ENCODE measurements at regions not wholly inside any gene's neighbourhood (a gene's known extent, or its start where the extent isn't known, plus 50 kb on each side); places are given as distances from the start of the nearest gene placed in this dataset.

GRCh38 chr1:5748286-5749225, 243.7 kb downstream of the NPHP4 start:
- Mint-ChIP-seq H3K4me1 (no peaks in the 10 kb centered on the region), H3K36me3 (ENCODE audit: low read depth) (no peaks in the 10 kb centered on the region), H3K27me3 (peaks cover 21% of the 10 kb centered on the region), H3K4me3 (no peak overlapping the region), H3K9me3 (no peaks in the 10 kb centered on the region), H3K27ac (no peak overlapping the region)
- no peak for ATAC-seq (replicated peaks)

GRCh38 chr1:5747426-5748285, 244.6 kb downstream of the NPHP4 start:
- no peaks in the 10 kb centered on the region for H3K9me3 Mint-ChIP-seq
- H3K27me3 Mint-ChIP-seq, result peaks cover 22% of the 10 kb centered on the region
- H3K4me1 Mint-ChIP-seq, result no peaks in the 10 kb centered on the region
- ATAC-seq (replicated peaks), result no peak
- no peak overlapping the region for H3K4me3 Mint-ChIP-seq
- H3K36me3 Mint-ChIP-seq (ENCODE audit: low read depth), result no peaks in the 10 kb centered on the region
- no peak overlapping the region for H3K27ac Mint-ChIP-seq

- H3K4me1 Mint-ChIP-seq, result no peaks in the 10 kb centered on the region
- no peak for ATAC-seq (replicated peaks)
- no peaks in the 10 kb centered on the region for H3K9me3 Mint-ChIP-seq
- H3K27ac Mint-ChIP-seq, result no peak overlapping the region
- H3K36me3 Mint-ChIP-seq (ENCODE audit: low read depth), result no peaks in the 10 kb centered on the region
- peaks cover 24% of the 10 kb centered on the region for H3K27me3 Mint-ChIP-seq
- no peak overlapping the region for H3K4me3 Mint-ChIP-seq
Observed at GRCh38 chr1:5746611-5747425, 245.4 kb downstream of the NPHP4 start.

- no peaks in the 10 kb centered on the region for H3K9me3 Mint-ChIP-seq
- H3K27ac Mint-ChIP-seq, result no peak overlapping the region
- no peaks in the 10 kb centered on the region for H3K36me3 Mint-ChIP-seq (ENCODE audit: low read depth)
- no peak overlapping the region for H3K4me3 Mint-ChIP-seq
- H3K4me1 Mint-ChIP-seq, result no peaks in the 10 kb centered on the region
- H3K27me3 Mint-ChIP-seq, result peaks cover 24% of the 10 kb centered on the region
- peak; percentile 66 for ATAC-seq (replicated peaks)
Observed at GRCh38 chr1:5745800-5746610, 246.2 kb downstream of the NPHP4 start.

GRCh38 chr1:5744911-5745799, 247.1 kb downstream of the NPHP4 start:
- ATAC-seq (replicated peaks), result no peak
- H3K9me3 Mint-ChIP-seq, result no peaks in the 10 kb centered on the region
- H3K27me3 Mint-ChIP-seq, result peaks cover 24% of the 10 kb centered on the region
- no peak overlapping the region for H3K4me3 Mint-ChIP-seq
- H3K36me3 Mint-ChIP-seq (ENCODE audit: low read depth), result no peaks in the 10 kb centered on the region
- no peak overlapping the region for H3K27ac Mint-ChIP-seq
- no peaks in the 10 kb centered on the region for H3K4me1 Mint-ChIP-seq

DNA sequence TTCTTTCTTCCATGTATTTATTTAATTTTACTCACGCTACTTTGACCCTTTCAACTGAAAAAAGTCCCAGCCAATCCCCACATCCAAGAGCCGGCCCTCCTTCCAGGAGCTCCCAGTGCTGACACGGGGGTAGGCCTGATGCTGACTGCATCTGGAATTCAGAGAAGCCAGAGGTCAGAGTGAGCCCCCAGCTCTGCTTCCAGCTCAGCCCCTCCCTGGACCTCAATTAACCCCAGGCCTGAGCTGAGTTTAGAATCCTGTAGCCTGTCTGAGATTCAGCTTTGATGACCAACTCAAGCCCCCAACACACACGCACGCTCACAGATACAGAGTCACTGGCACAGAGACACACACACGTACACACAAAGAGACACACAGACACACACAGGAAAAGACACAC, 247.9 kb downstream of the NPHP4 start:
- Mint-ChIP-seq H3K36me3 (ENCODE audit: low read depth) (no peaks in the 10 kb centered on the region), H3K27me3 (peaks cover 17% of the 10 kb centered on the region), H3K4me1 (no peaks in the 10 kb centered on the region), H3K9me3 (no peaks in the 10 kb centered on the region), H3K4me3 (no peak overlapping the region), H3K27ac (no peak overlapping the region)
- ATAC-seq (replicated peaks), result no peak

- Mint-ChIP-seq H3K4me1 (no peaks in the 10 kb centered on the region), H3K27me3 (peaks cover 17% of the 10 kb centered on the region), H3K27ac (no peak overlapping the region), H3K9me3 (no peaks in the 10 kb centered on the region), H3K4me3 (no peak overlapping the region), H3K36me3 (ENCODE audit: low read depth) (no peaks in the 10 kb centered on the region)
- ATAC-seq (replicated peaks), result no peak
Observed at GRCh38 chr1:5743435-5744095, 248.7 kb downstream of the NPHP4 start.

DNA sequence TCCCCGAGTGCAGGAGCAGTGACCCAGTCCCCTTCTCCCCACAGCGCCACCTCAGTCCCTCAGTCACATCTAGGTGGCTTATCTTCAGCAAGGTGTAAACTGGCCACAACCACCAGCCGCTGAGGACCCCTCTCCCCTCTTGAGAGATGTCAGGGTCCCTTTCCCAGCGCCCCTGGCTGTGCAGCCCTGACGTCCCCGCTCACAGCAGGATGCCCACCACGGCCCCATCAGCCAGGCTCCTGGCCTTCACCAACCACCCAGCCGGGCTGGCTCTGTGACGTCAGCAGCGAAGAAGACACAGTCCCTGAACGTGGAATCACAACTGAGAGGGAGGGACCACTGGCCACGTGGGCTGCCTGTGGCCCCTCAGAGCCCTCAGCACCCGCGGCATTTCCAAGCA, 249.4 kb downstream of the NPHP4 start:
- no peaks in the 10 kb centered on the region for H3K36me3 Mint-ChIP-seq (ENCODE audit: low read depth)

DNA sequence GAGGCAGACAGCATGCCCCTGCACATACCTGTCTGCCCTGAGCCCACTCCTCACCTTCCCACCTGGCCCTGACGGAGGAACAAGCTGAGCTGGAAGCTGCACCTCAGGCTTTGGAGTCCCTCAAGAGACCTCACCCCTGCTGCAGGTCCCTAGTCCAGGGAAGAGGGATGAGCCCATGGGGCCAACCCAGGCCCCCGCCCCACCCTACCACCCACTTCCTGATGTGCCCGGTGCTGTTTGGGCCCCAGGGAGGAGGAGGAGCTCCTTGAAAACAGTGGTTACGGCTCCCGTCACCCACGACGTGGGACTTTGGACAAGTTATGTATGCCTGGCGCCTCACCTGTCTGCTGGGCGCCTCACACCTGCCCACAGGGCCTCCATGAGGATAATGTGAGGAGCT, 250.2 kb downstream of the NPHP4 start:
- no peaks in the 10 kb centered on the region for H3K4me1 Mint-ChIP-seq
- peaks cover 17% of the 10 kb centered on the region for H3K27me3 Mint-ChIP-seq
- H3K9me3 Mint-ChIP-seq, result no peaks in the 10 kb centered on the region
- ATAC-seq (replicated peaks), result no peak
- no peak overlapping the region for H3K4me3 Mint-ChIP-seq
- no peak overlapping the region for H3K27ac Mint-ChIP-seq
- no peaks in the 10 kb centered on the region for H3K36me3 Mint-ChIP-seq (ENCODE audit: low read depth)

More for the DNA sequence above, 249.4 kb downstream of the NPHP4 start:
- Mint-ChIP-seq H3K9me3 (no peaks in the 10 kb centered on the region), H3K27ac (no peak overlapping the region), H3K4me1 (no peaks in the 10 kb centered on the region), H3K4me3 (no peak overlapping the region), H3K27me3 (peaks cover 17% of the 10 kb centered on the region)
- ATAC-seq (replicated peaks), result no peak

DNA sequence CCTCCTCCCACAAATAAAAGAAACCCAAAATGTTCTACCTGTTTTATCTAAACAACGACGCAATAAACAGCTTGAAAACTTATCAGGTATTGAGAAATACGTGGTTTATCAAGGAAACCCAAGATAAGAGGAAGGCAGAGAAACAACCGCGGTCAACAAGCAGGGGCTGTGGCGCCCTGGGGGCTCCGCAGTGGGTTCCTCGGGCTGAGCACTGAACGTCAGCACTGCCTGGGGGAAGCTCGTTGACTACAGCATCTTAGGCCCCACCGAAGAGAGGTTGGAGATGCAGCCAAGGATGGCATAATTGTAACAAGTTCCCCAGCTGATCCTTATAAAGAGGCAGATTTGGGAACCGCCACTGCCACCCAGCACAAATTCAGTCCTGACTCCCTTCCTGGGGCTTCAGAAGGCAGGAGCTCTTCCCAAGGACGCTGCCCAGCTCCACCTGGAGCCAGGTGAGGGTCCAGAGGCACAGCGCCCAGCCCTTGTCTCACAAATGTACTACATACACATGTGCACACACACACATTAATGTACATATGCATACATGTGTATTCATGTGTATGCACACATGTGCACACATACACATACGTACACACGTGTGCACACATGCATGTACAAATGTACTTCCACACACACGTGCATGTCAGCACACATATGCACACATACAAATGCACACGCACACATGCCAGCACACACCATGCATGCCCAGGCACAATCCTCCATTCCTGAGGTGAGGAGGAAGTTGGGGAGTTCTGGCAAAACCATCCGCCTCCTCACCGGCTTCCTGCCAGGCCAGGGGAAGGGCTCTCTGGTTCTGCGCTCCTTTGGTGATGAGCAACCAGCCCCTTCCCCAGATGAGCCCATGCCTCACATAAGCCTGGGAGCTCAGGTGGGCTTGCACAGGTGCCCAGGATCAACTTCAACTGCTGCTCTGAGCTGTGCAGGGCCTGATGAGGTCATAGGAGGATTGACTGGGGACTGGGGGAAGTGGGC, 251.1 kb downstream of the NPHP4 start:
- Mint-ChIP-seq H3K27me3 (peaks cover 21% of the 10 kb centered on the region), H3K27ac (no peak overlapping the region), H3K4me3 (no peak overlapping the region), H3K4me1 (no peaks in the 10 kb centered on the region), H3K36me3 (ENCODE audit: low read depth) (no peaks in the 10 kb centered on the region), H3K9me3 (peaks cover 4% of the 10 kb centered on the region)
- ATAC-seq (replicated peaks), result no peak

DNA sequence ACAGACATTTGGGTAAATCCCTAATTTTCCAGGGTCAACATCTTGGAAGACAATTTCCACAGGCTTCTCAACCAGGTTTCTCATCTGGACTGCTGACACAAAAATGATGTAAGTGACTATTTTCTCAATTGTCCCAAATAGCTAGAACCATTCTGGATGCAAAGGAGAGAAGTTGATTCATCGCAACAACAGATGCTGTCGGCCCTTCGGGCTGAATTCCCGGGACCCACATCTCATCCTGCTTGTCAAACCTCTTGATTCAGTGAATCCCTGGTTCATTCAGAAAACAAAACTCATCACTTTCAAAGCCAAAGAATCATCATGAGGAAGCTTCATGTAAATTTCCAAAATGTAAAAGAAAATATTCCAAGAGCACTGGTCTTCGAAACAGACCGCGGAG, 251.8 kb downstream of the NPHP4 start:
- no peak overlapping the region for H3K4me3 Mint-ChIP-seq
- peaks cover 4% of the 10 kb centered on the region for H3K9me3 Mint-ChIP-seq
- no peaks in the 10 kb centered on the region for H3K4me1 Mint-ChIP-seq
- no peaks in the 10 kb centered on the region for H3K36me3 Mint-ChIP-seq (ENCODE audit: low read depth)
- no peak for ATAC-seq (replicated peaks)
- H3K27ac Mint-ChIP-seq, result no peak overlapping the region
- peaks cover 18% of the 10 kb centered on the region for H3K27me3 Mint-ChIP-seq
